ENCODE measurements at regions not wholly inside any gene's neighbourhood (a gene's known extent, or its start where the extent isn't known, plus 50 kb on each side); places are given as distances from the start of the nearest gene placed in this dataset.
A peak's percentile ranks its signal among the peaks of the same experiment; 100 is the strongest.

DNA sequence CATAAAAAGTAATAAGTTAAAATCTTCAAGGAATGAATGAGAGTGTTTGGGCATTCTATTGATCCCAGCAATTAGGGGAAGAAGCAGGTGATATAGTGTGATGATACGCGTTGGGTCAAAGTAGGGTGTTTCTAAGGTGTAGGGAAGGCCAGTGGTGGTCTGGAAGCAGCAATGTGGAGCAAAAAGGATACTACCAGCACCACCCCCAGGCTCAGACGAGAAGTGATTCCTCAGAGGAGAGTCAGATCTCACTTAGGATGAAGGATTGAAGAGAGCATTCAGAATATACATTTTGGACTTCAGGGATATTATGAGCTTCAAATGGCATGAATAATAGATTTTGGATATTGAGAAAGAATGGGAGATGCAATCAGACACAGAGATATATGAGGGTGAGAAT is 497.6 kb downstream of the RMST start:
- Histone ChIP-seq H3K4me1 (ENCODE audit: control insufficient read depth, extremely low read depth, insufficient read depth, low read length) (no peaks in the 10 kb centered on the region), H3K9me1 (ENCODE audit: control insufficient read depth, extremely low read depth, insufficient read depth, low read length) (no peaks in the 10 kb centered on the region), H3K4me2 (ENCODE audit: control insufficient read depth, extremely low read depth, insufficient read depth, low read depth, low read length) (no peak overlapping the region), H3K79me2 (ENCODE audit: control insufficient read depth, insufficient read depth, low read length) (no peaks in the 10 kb centered on the region), H3K4me3 (ENCODE audit: control insufficient read depth in 2 of 3, extremely low read depth in 1 of 3, insufficient read depth in 2 of 3, low read depth in 1 of 3, low read length in 3 of 3) (no peak overlapping the region), H3K27ac (ENCODE audit: control insufficient read depth, insufficient read depth, low read length) (no peak overlapping the region), H3K36me3 (ENCODE audit: control insufficient read depth in 2 of 2, extremely low read depth in 1 of 2, insufficient read depth in 2 of 2, low read length in 2 of 2) (no peaks in the 10 kb centered on the region), H3K9me3 (ENCODE audit: control insufficient read depth, low read depth, low read length) (no peaks in the 10 kb centered on the region), H3K27me3 (ENCODE audit: control insufficient read depth, extremely low read depth, insufficient read depth, low read length) (no peaks in the 10 kb centered on the region), H2AFZ (ENCODE audit: control insufficient read depth, low read length) (no peak overlapping the region), H4K20me1 (ENCODE audit: control insufficient read depth, extremely low read depth, insufficient read depth, low read length) (no peaks in the 10 kb centered on the region), H3K9ac (ENCODE audit: control insufficient read depth, extremely low read depth, insufficient read depth, low read length) (no peak overlapping the region)
- FAIRE-seq (no peak), DNase-seq (ENCODE audit: low read depth, low spot score) (no peak)
- dilution Hi-C loops (cut with MboI; ENCODE audit: extremely low pct_ligation_motif_present, low sequenced_read_pairs), result no loop called here
- TF ChIP-seq, protein P1, sequence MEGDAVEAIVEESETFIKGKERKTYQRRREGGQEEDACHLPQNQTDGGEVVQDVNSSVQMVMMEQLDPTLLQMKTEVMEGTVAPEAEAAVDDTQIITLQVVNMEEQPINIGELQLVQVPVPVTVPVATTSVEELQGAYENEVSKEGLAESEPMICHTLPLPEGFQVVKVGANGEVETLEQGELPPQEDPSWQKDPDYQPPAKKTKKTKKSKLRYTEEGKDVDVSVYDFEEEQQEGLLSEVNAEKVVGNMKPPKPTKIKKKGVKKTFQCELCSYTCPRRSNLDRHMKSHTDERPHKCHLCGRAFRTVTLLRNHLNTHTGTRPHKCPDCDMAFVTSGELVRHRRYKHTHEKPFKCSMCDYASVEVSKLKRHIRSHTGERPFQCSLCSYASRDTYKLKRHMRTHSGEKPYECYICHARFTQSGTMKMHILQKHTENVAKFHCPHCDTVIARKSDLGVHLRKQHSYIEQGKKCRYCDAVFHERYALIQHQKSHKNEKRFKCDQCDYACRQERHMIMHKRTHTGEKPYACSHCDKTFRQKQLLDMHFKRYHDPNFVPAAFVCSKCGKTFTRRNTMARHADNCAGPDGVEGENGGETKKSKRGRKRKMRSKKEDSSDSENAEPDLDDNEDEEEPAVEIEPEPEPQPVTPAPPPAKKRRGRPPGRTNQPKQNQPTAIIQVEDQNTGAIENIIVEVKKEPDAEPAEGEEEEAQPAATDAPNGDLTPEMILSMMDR (optimal IDR thresholded peaks at IDR 0.05 in 1 of 3, IDR thresholded peaks at IDR 0.05 in 1 of 3, conservative IDR thresholded peaks at IDR 0.05 in 1 of 3; ENCODE audit: extremely low read depth in 1 of 3, insufficient read depth in 2 of 3, low read length in 3 of 3), result no peak
- TF ChIP-seq EZH2 (IDR thresholded peaks at IDR 0.05; ENCODE audit: low read length), result no peak

DNA sequence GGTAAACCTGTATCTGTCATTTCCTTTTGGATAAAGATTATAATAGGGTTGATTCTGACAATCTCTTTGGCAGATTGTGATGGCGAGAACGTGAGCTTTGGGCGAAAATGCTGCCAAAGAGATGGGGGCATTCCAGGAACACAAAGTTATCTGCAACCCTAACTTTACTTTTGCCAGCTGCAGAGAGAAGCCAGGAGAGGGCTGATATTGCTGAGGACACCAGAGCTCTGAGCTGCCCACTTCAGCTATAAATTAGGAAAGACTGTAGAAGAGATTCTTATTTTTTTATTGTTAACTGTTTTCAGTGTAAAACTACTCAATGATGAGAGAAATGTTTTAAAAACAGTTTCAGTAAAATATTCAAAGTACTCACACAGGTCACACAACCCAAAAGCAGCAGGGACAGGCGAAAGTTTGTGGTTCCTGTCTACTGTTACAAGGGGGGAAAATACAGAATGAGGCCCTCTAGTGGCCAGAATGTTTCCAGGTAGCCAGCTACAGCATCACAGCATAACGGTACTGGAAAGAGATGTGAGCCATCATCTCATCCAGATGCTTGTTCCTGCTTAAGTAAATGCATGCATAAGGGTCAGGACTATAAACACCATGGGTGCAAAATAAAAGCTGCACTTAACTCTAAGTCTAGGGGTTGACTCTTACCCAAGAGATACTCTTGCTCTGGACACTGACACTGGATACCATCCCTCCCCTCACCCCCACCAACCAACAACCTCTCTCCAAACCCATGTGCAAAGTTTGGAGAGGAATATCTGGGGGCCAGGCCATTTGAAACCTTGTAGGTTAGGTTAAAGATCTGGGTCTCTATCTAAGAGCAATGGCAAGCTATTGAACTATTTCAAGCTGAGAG is 498.4 kb downstream of the RMST start:
- Histone ChIP-seq H3K4me3 (ENCODE audit: control insufficient read depth in 2 of 3, extremely low read depth in 1 of 3, insufficient read depth in 2 of 3, low read depth in 1 of 3, low read length in 3 of 3) (no peak overlapping the region), H3K79me2 (ENCODE audit: control insufficient read depth, insufficient read depth, low read length) (no peaks in the 10 kb centered on the region), H2AFZ (ENCODE audit: control insufficient read depth, low read length) (no peak overlapping the region), H3K9me1 (ENCODE audit: control insufficient read depth, extremely low read depth, insufficient read depth, low read length) (no peaks in the 10 kb centered on the region), H3K27ac (ENCODE audit: control insufficient read depth, insufficient read depth, low read length) (no peak overlapping the region), H3K4me1 (ENCODE audit: control insufficient read depth, extremely low read depth, insufficient read depth, low read length) (no peaks in the 10 kb centered on the region), H3K9me3 (ENCODE audit: control insufficient read depth, low read depth, low read length) (no peaks in the 10 kb centered on the region), H3K27me3 (ENCODE audit: control insufficient read depth, extremely low read depth, insufficient read depth, low read length) (no peaks in the 10 kb centered on the region), H3K9ac (ENCODE audit: control insufficient read depth, extremely low read depth, insufficient read depth, low read length) (no peak overlapping the region), H4K20me1 (ENCODE audit: control insufficient read depth, extremely low read depth, insufficient read depth, low read length) (no peaks in the 10 kb centered on the region), H3K36me3 (ENCODE audit: control insufficient read depth in 2 of 2, extremely low read depth in 1 of 2, insufficient read depth in 2 of 2, low read length in 2 of 2) (no peaks in the 10 kb centered on the region), H3K4me2 (ENCODE audit: control insufficient read depth, extremely low read depth, insufficient read depth, low read depth, low read length) (no peak overlapping the region)
- TF ChIP-seq, protein P1 (optimal IDR thresholded peaks at IDR 0.05 in 1 of 3, IDR thresholded peaks at IDR 0.05 in 1 of 3, conservative IDR thresholded peaks at IDR 0.05 in 1 of 3; ENCODE audit: extremely low read depth in 1 of 3, insufficient read depth in 2 of 3, low read length in 3 of 3), result peak; percentile 59 to 70 (median 64)
- TF ChIP-seq EZH2 (IDR thresholded peaks at IDR 0.05; ENCODE audit: low read length), result no peak
- dilution Hi-C loops (cut with MboI; ENCODE audit: extremely low pct_ligation_motif_present, low sequenced_read_pairs), result no loop called here
- no peak for DNase-seq (ENCODE audit: low read depth, low spot score)
- FAIRE-seq, result no peak

All from keratinocyte (primary cell).